Activated CD4-positive, alpha-beta memory T cell treated with anti-CD3 and anti-CD28 coated beads, Interleukin-2, amount 10 ng/mL, durations not matched to agents 7 days and 5 days (primary cell): ENCODE measurements at regions not wholly inside any gene's neighbourhood (a gene's known extent, or its start where the extent isn't known, plus 50 kb on each side); places are given as distances from the start of the nearest gene placed in this dataset.

ENCODE experiments used
- CTCF ChIA-PET: fragments of 350-600 bp; sonication (Branson Sonifier 250); formaldehyde crosslinking; loops from one replicate; lab custom pipeline; 2021; ENCODE audit warnings: antibody characterized with exemption, inconsistent platforms; lab: Charles Lee
- POLR2A ChIA-PET: fragments of 350-600 bp; sonication (Branson Sonifier 250); formaldehyde crosslinking; loops from one replicate; lab custom pipeline; 2021; ENCODE audit warnings: antibody characterized with exemption; lab: Charles Lee
- DNase-seq: peaks from one replicate; pipeline ENCODE4 v3.0.0-alpha.2; 2020
- H3K27ac Mint-ChIP-seq: one replicate; pipeline ENCODE4 v1.8.0; 2021; ENCODE audit warnings: mild to moderate bottlenecking, mixed read lengths
- H3K27me3 Mint-ChIP-seq: one replicate; pipeline ENCODE4 v1.8.0; 2021; ENCODE audit warnings: mixed read lengths
- H3K36me3 Mint-ChIP-seq: one replicate; pipeline ENCODE4 v1.8.0; 2021; ENCODE audit warnings: low read depth, mixed read lengths
- H3K4me1 Mint-ChIP-seq: one replicate; pipeline ENCODE4 v1.8.0; 2021; ENCODE audit warnings: mixed read lengths
- H3K4me3 Mint-ChIP-seq: one replicate; pipeline ENCODE4 v1.8.0; 2021; ENCODE audit warnings: mild to moderate bottlenecking, mixed read lengths
- H3K9me3 Mint-ChIP-seq: one replicate; pipeline ENCODE4 v1.8.0; 2021; ENCODE audit warnings: mixed read lengths

DNA sequence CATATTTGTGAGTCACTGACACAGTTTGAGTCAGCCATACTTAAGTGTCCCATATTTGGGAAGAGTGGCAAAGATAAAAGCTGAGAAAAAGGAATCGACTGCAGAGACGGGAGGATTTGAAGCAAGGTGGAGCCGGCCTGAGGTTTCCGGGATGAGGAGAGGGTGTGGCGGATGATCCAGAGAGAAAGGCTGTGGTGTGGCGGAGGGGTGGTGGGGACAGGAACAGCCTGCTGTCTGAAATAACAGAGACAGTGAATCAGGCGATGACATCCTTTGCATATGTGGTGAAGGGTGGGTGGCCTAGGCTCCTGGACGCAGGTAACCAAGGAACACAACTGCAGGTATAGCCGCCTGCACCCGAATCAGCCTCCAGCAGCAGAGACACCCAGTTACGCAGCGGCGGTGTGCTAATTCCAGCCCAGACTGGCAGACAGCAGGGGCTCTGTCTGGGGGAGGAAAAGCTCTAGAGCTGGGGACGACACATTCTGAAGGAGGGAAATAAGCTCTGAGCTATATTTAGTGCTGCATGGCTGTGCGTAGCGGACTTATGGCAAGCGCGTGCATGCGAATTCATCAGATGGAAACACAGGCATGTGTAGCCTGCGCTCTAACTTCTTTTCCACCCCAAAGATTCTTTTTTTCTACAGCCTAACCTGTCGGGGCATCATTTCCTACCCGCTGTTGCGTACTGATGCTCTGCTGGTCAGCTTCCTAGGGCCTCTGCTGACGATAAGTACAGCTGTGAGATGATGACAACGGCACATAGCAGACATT is 62.7 kb upstream of the BARX2 start:
- H3K36me3 Mint-ChIP-seq: no peaks in the 10 kb centered on the region
- peaks cover 2% of the 10 kb centered on the region for H3K4me1 Mint-ChIP-seq
- no peak overlapping the region for H3K4me3 Mint-ChIP-seq
- peaks cover 2% of the 10 kb centered on the region for H3K9me3 Mint-ChIP-seq
- DNase-seq: no peak
- ChIA-PET POLR2A (no interaction called here), CTCF (interaction anchor here (0.9 kb wide), 1 partner anchor 19 kb away, joined by 4 read pairs; no protein-coding TSS in a partner anchor)
- no peak overlapping the region for H3K27ac Mint-ChIP-seq
- H3K27me3 Mint-ChIP-seq: no peaks in the 10 kb centered on the region

DNA sequence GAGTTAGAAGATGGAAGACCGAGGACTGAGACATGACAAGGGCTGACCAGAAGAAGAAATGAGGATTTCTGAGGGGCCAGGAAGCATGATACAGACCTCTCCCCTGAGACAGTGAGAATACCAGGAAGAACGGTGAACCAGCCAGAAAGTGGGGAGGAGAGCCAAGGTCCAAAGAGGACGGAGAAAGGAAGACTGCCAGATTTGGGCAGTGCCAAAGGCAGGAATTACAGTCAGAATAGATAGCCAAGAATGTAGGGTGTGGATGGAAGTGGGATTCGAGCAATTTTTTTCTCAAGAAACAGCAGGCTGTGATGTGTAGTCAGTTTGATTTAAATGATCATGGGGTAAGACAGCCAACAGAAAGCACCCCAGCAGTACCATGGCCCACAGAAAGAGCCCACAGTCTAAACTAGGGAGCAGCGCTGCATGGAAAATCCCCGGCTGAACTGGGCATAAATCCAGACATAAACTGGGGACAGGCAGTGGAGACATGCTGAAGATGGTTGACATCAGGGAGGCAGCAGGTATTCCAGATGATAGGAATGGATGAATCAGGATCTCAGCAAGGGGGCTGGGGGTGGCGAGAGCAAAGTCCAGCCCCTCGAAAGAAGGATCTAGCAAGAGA is 67.3 kb upstream of the BARX2 start:
- Mint-ChIP-seq H3K27ac (no peak overlapping the region), H3K36me3 (no peaks in the 10 kb centered on the region), H3K4me1 (no peaks in the 10 kb centered on the region), H3K9me3 (peaks cover 2% of the 10 kb centered on the region), H3K27me3 (no peaks in the 10 kb centered on the region), H3K4me3 (no peak overlapping the region)
- ChIA-PET POLR2A (no interaction called here), CTCF (no interaction called here)
- DNase-seq: no peak

DNA sequence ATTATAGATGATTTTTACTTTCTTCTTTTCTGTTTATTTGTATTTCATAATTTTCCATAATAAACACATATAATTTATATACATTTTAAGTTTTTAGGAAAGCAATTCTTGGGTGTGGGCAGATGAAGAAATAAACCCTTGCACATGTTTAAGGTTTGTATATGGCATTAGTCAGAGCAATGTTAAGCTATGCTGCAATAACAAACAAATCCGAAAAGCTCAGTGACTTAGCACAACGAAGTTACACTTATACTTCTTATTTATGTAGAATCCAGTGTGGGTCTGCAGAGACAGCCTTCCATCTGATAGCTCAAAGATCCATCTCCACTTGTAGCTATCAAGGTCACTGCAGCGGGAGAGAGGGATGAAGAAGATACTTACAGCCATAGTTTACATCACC is 68.5 kb upstream of the BARX2 start:
- no peaks in the 10 kb centered on the region for H3K4me1 Mint-ChIP-seq
- peaks cover 2% of the 10 kb centered on the region for H3K9me3 Mint-ChIP-seq
- no peaks in the 10 kb centered on the region for H3K27me3 Mint-ChIP-seq
- DNase-seq: no peak
- H3K27ac Mint-ChIP-seq: no peak overlapping the region
- ChIA-PET POLR2A (no interaction called here), CTCF (interaction anchor here (0.6 kb wide), 1 partner anchor 18 kb away, joined by 4 read pairs; no protein-coding TSS in a partner anchor)
- H3K36me3 Mint-ChIP-seq: no peaks in the 10 kb centered on the region
- H3K4me3 Mint-ChIP-seq: no peak overlapping the region

DNA sequence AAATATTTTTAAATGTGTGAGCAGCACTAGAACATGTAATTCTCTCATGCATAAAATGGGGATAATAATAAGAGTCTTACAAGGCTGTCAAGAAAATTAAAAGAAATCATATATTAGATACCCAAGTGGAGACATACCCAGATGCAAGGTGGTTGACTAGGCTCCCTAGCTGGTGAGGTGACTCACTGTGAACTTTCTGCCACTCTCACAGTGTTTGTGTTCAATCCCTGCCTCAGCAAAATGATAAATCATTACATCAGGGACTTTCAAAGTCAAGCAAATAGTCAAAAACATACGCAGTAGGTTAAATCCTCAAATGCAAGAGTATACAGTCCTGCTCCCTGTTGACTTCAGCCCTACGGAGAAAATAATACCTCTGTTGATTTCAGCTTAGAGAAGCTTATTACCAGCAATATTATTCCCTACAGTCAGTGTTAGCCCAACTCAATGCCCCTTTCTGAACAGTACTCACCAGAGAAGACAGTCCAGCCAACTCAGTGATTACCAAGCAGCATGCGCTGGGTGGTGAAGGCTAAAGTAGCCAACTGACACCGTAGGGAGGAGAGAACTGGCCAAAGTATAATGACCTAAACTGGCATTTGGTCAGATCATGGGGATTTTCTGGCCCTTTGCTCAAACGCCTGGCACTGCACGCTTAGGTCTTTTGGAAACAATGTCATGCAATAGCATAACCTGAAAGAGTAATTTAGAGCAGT is 73.1 kb upstream of the BARX2 start:
- Mint-ChIP-seq H3K9me3 (no peaks in the 10 kb centered on the region), H3K27me3 (peaks cover 6% of the 10 kb centered on the region), H3K27ac (no peak overlapping the region), H3K36me3 (no peaks in the 10 kb centered on the region), H3K4me1 (peaks cover 6% of the 10 kb centered on the region), H3K4me3 (no peak overlapping the region)
- DNase-seq: no peak
- ChIA-PET CTCF (no interaction called here), POLR2A (no interaction called here)

DNA sequence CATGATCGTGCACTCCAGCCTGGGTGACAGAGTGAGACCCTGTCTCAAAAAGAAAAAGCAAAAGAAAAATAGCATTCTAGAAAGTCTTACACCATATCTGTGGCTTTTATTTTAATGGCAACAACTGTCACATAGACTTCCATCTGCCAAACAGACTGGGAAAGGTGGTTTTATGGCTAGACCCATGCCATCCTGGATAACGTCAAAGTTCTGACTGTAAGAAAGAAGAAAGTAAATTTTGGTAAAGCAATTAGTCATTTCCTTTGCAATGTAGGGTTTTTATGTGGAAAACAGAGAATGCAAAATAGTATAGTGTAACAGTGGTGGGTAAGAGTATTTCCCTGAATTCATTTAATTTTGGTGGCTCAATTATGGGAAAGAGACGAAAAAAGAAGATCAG is 75.5 kb upstream of the BARX2 start:
- Mint-ChIP-seq H3K27me3 (peaks cover 6% of the 10 kb centered on the region), H3K9me3 (no peaks in the 10 kb centered on the region), H3K4me3 (no peak overlapping the region), H3K36me3 (no peaks in the 10 kb centered on the region), H3K27ac (no peak overlapping the region), H3K4me1 (peaks cover 6% of the 10 kb centered on the region)
- POLR2A ChIA-PET: no interaction called here
- no peak for DNase-seq
- CTCF ChIA-PET: no interaction called here

DNA sequence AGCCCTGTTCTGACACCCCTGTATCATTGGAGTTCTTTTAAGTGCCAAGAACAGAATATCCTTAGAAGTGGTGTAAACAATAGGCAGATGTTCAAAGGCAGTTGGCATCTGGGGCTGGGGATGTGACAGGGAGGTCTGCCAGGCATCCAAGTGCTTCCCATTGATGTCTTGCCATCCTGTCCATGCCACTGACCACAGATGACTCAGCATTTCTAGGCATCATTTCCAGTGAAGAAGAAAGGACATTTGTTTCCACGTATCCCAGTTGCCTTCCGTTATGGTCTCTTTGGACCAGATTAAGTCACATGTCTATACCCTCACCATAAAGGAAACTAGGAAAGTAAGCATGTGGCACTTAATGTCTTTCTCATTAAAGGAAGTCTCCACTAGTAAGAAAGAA is 76.7 kb upstream of the BARX2 start:
- Mint-ChIP-seq H3K27ac (no peak overlapping the region), H3K4me3 (no peak overlapping the region), H3K4me1 (peaks cover 6% of the 10 kb centered on the region), H3K9me3 (no peaks in the 10 kb centered on the region), H3K36me3 (no peaks in the 10 kb centered on the region), H3K27me3 (peaks cover 6% of the 10 kb centered on the region)
- CTCF ChIA-PET: no interaction called here
- POLR2A ChIA-PET: no interaction called here
- no peak for DNase-seq

DNA sequence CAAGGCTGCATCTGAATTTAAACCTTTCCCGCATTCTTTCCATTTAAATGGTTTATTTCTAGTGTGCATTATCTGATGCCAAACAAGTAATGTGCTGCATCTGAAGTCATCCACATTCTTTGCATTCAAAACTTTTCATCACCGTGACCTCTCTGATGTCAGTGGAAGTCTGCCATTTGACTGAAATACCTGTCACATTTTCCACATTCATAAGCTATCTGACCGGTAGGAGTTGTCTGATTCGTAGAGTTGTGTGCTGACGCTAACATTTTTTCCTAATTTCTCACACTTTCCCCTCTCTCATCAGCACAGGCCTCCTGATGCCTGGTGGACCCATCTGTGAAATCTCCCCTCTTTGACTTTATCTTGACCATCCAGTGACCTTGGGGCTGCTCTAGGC is 79.9 kb upstream of the BARX2 start:
- H3K27ac Mint-ChIP-seq: no peak overlapping the region
- peaks cover 15% of the 10 kb centered on the region for H3K27me3 Mint-ChIP-seq
- ChIA-PET POLR2A (no interaction called here), CTCF (no interaction called here)
- H3K4me1 Mint-ChIP-seq: peaks cover 6% of the 10 kb centered on the region
- no peaks in the 10 kb centered on the region for H3K36me3 Mint-ChIP-seq
- H3K4me3 Mint-ChIP-seq: no peak overlapping the region
- DNase-seq: no peak
- no peaks in the 10 kb centered on the region for H3K9me3 Mint-ChIP-seq

DNA sequence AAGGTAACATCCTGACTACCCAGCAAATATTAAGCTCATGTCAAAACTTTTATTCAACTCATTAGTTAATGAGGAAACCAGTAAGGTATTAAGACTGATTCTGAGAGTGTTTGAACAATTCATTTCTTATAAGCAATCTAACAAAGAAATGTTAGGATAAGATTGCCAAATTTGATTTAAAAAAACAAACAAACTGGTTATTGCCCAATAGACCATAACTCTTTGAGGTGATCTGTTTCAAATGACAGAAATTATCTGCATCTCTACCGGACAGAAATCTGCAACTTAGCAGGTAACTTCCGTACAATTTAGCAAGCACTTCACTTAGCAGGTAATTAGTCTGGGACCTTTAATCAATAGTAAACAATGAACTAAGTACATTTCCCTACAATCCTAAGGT is 82.9 kb upstream of the BARX2 start:
- no peaks in the 10 kb centered on the region for H3K9me3 Mint-ChIP-seq
- POLR2A ChIA-PET: no interaction called here
- H3K4me3 Mint-ChIP-seq: no peak overlapping the region
- no peaks in the 10 kb centered on the region for H3K4me1 Mint-ChIP-seq
- H3K27ac Mint-ChIP-seq: no peak overlapping the region
- CTCF ChIA-PET: no interaction called here
- H3K27me3 Mint-ChIP-seq: peaks cover 19% of the 10 kb centered on the region
- DNase-seq: no peak
- no peaks in the 10 kb centered on the region for H3K36me3 Mint-ChIP-seq

DNA sequence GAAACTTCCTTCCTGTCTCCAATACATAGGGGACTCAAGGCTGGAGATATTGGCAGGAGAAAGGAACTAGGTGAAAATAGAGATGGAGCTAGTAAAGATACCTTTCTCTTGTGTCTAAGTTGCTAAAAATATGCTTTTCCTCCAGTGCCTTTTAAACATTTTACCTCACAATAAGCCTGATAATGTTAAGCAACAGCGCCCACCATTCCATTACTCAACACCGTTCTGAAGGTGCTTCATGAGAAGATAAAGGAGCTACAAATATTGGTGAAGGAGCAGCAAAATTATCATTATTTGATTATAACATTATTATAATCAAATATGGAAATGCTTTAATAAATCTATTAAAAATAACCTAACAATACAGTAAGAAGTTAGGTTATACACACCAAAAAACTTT is 83.6 kb upstream of the BARX2 start:
- no peaks in the 10 kb centered on the region for H3K9me3 Mint-ChIP-seq
- H3K4me3 Mint-ChIP-seq: no peak overlapping the region
- H3K27ac Mint-ChIP-seq: no peak overlapping the region
- POLR2A ChIA-PET: no interaction called here
- H3K4me1 Mint-ChIP-seq: no peaks in the 10 kb centered on the region
- H3K36me3 Mint-ChIP-seq: no peaks in the 10 kb centered on the region
- DNase-seq: no peak
- H3K27me3 Mint-ChIP-seq: peaks cover 19% of the 10 kb centered on the region
- CTCF ChIA-PET: no interaction called here

DNA sequence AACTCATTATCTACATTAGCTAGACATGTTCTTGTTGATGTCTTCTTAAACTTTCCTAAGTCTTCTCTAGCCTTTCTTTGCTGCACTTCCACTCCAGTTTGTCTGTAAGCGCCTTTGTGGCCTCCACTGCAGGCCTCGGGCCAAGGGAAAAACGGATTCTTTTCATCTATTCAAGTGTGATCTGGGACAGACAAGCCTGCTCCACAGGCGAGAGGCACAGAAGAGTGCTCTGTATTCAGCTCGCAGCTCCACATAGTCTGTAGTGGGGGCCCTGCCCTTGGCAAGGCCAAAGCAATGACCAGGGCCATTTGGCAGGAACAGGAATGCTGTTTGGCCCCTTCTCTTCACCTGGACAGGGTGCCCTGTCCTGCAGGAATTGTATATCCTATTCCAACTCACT is 84.1 kb upstream of the BARX2 start:
- no peak for DNase-seq
- Mint-ChIP-seq H3K4me1 (no peaks in the 10 kb centered on the region), H3K27ac (no peak overlapping the region), H3K4me3 (no peak overlapping the region), H3K9me3 (no peaks in the 10 kb centered on the region), H3K27me3 (peaks cover 19% of the 10 kb centered on the region), H3K36me3 (no peaks in the 10 kb centered on the region)
- POLR2A ChIA-PET: no interaction called here
- CTCF ChIA-PET: no interaction called here

DNA sequence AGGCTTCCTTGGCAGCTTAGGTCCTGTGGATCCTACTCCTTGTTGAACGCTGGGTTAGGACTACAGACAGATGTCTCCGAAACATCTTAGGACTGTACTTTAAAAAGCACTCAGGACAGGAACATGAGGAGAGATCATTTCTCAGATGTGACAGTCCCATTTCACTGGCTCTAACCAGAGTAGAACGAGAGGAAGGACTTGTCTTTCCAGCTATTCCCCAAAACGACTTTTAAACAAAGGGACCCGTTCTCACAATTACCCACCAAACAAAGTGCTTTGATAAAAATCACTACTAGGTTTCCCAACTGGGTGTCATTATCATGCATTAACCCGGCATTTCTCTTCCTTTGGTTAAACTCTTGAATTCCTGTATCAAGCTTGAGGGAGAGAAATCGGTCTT is 84.7 kb upstream of the BARX2 start:
- CTCF ChIA-PET: no interaction called here

DNA sequence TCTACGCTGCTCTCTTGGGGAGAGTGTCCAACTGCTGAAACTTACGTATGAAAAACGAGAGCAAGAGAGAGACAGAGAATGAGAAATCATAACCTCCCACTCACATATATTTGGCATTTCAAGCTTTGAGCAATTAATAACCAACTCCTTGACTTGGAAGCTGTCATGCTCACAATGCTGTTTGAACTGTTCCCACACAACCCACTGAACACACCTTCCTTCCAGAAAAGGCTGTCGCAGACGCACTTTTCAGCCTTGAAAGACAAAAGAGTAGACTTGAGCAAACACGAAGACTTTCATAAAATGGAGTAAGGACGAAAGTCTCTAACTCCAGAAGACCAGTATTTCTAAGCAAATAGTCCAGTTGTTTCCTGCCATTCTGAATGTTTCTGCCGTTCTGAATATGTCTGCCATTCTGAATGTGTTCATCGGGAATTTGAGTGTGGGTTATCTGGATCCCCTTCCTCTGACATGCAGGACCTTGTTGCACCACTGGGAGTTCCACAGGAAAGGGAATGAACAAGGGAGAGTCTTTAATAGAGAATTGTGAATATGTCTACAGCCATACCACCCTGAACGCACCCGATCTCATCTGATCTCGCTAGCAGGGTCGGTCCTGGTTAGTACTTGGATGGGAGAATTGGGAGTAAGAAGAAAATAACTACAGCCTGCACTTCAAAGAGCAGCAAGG is 86.2 kb upstream of the BARX2 start:
- H3K27ac Mint-ChIP-seq: no peak overlapping the region
- H3K36me3 Mint-ChIP-seq: no peaks in the 10 kb centered on the region
- H3K9me3 Mint-ChIP-seq: no peaks in the 10 kb centered on the region
- H3K27me3 Mint-ChIP-seq: peaks cover 24% of the 10 kb centered on the region
- no peak for DNase-seq
- H3K4me3 Mint-ChIP-seq: no peak overlapping the region
- H3K4me1 Mint-ChIP-seq: no peaks in the 10 kb centered on the region
- ChIA-PET CTCF (no interaction called here), POLR2A (no interaction called here)

More for the DNA sequence above, 84.7 kb upstream of the BARX2 start:
- DNase-seq: no peak
- H3K27ac Mint-ChIP-seq: no peak overlapping the region
- no peaks in the 10 kb centered on the region for H3K36me3 Mint-ChIP-seq
- peaks cover 24% of the 10 kb centered on the region for H3K27me3 Mint-ChIP-seq
- no peaks in the 10 kb centered on the region for H3K9me3 Mint-ChIP-seq
- no peaks in the 10 kb centered on the region for H3K4me1 Mint-ChIP-seq
- POLR2A ChIA-PET: no interaction called here
- H3K4me3 Mint-ChIP-seq: no peak overlapping the region

DNA sequence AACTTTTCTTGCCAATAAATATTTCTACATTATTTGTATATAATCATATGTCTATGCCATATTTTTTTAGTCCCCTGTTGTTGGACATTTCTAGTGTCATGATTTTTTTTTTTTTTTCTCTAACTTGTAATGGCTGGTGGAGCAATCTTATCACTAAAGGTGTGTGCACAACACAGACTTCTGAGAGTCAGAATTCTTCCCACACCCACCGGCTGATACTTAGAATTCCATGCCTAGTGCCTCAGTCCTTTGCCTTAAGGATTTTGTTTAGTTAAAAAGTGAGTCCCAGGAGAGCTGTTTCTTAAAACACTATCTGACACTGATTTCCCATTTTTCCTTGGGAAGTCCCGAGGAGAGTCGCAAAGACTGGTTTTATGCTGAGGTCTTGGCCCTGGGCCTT is 87.7 kb upstream of the BARX2 start:
- POLR2A ChIA-PET: no interaction called here
- no peaks in the 10 kb centered on the region for H3K9me3 Mint-ChIP-seq
- peaks cover 21% of the 10 kb centered on the region for H3K27me3 Mint-ChIP-seq
- H3K27ac Mint-ChIP-seq: no peak overlapping the region
- H3K4me3 Mint-ChIP-seq: no peak overlapping the region
- peaks cover under 1% of the 10 kb centered on the region for H3K4me1 Mint-ChIP-seq
- no peaks in the 10 kb centered on the region for H3K36me3 Mint-ChIP-seq
- DNase-seq: no peak
- CTCF ChIA-PET: no interaction called here
